ENCODE measurements at regions not wholly inside any gene's neighbourhood (a gene's known extent, or its start where the extent isn't known, plus 50 kb on each side); places are given as distances from the start of the nearest gene placed in this dataset.

GRCh38 chr3:174755833-174756829 is 103.0 kb upstream of the NAALADL2 start:
- ChIA-PET CTCF (no interaction called here), POLR2A (no interaction called here)
- Histone ChIP-seq H3K4me1 (ENCODE audit: control insufficient read depth, insufficient read depth, low read length) (no peaks in the 10 kb centered on the region), H3K9me3 (ENCODE audit: control insufficient read depth, insufficient read depth, low read depth, low read length) (no peaks in the 10 kb centered on the region), H3K27ac (ENCODE audit: extremely low read depth, low read depth, low read length) (no peak overlapping the region), H3K4me3 (ENCODE audit: low read depth, low read length) (no peak overlapping the region), H3K36me3 (ENCODE audit: control insufficient read depth in 2 of 2, insufficient read depth in 1 of 2, low read length in 2 of 2) (no peaks in the 10 kb centered on the region)
- TF ChIP-seq ZNF184 (tag by site-specific recombination; IDR thresholded peaks at IDR 0.05) = no peak
- no peak for TF ChIP-seq REST (tag by site-specific recombination; IDR thresholded peaks at IDR 0.05)
- TF ChIP-seq ZNF335 (tag by site-specific recombination; conservative IDR thresholded peaks at IDR 0.05) = no peak
- no peak for TF ChIP-seq ZNF518A (tag by site-specific recombination; conservative IDR thresholded peaks at IDR 0.05; ENCODE audit: low read depth)

- ChIA-PET CTCF (interaction anchor here (0.6 kb wide), 1 partner anchor 1012 kb away, joined by 6 read pairs; no protein-coding TSS in a partner anchor), POLR2A (no interaction called here)
- Histone ChIP-seq H3K9me3 (ENCODE audit: control insufficient read depth, insufficient read depth, low read depth, low read length) (no peaks in the 10 kb centered on the region), H3K4me3 (ENCODE audit: low read depth, low read length) (no peak overlapping the region), H3K36me3 (ENCODE audit: control insufficient read depth in 2 of 2, insufficient read depth in 1 of 2, low read length in 2 of 2) (no peaks in the 10 kb centered on the region), H3K4me1 (ENCODE audit: control insufficient read depth, insufficient read depth, low read length) (no peaks in the 10 kb centered on the region), H3K27ac (ENCODE audit: extremely low read depth, low read depth, low read length) (no peak overlapping the region)
- no peak for TF ChIP-seq ZNF585B (tag by site-specific recombination; IDR thresholded peaks at IDR 0.05)
- no peak for TF ChIP-seq ZNF24 (tag by site-specific recombination; IDR thresholded peaks at IDR 0.05)
- TF ChIP-seq ZNF398 (tag by site-specific recombination; IDR thresholded peaks at IDR 0.05) = no peak
- no peak for TF ChIP-seq PATZ1 (tag by site-specific recombination; IDR thresholded peaks at IDR 0.05)
- no peak for TF ChIP-seq ZNF629 (tag by site-specific recombination; IDR thresholded peaks at IDR 0.05)
- no peak for TF ChIP-seq ZNF433 (tag by site-specific recombination; IDR thresholded peaks at IDR 0.05; ENCODE audit: low read depth)
Measured at GRCh38 chr3:174758943-174759342, 100.2 kb upstream of the NAALADL2 start.

Data from HEK293 (cell line).